K562 (cell line): ENCODE measurements at regions not wholly inside any gene's neighbourhood (a gene's known extent, or its start where the extent isn't known, plus 50 kb on each side); places are given as distances from the start of the nearest gene placed in this dataset.

Source experiments
- ATAC-seq: fragments of 200-7000 bp; cut with Tn5 transposase; 3 replicates; pipeline ENCODE4 v1.9.1; 2020; ENCODE audit warnings: moderate library complexity
- BruUV-seq: library from RNA; stranded (reverse); fragments of 400-500 nt; replicated peaks from 2 replicates; lab custom pipeline; 2021; lab: Mats Ljungman, UMichigan
- CTCF ChIA-PET: fragments of 300-600 bp; formaldehyde crosslinking; extraction: SDS; loops from one replicate; lab custom pipeline; 2021; ENCODE audit warnings: low intra/inter-chr PET ratio; lab: Yijun Ruan, JAX
- POLR2A ChIA-PET: fragments of 300-600, 350-650 bp; sonication (Branson Sonifier 250); formaldehyde crosslinking; extraction: SDS; loops from one replicate; lab custom pipeline; 2021; ENCODE audit warnings: antibody characterized with exemption, inconsistent platforms; lab: Yijun Ruan, JAX
- DNase-seq, 4 experiments: peaks; one replicate each; pipeline versions ENCODE4 v3.0.0 to v3.0.0-alpha.2; 2011 to 2018; ENCODE audit warnings: low spot score in 3 of 4, mixed read lengths in 3 of 4; ENCODE audit errors: extremely low read depth in 1 of 4
- FAIRE-seq: peaks from 2 replicates; lab custom pipeline; 2011; peaks lifted over from hg19 to GRCh38; lab: Jason Lieb, UNC
- H2AFZ ChIP-seq: 2 replicates; pipeline ENCODE4 v1.6.0; 2011; ENCODE audit warnings: low read depth, low read length, control low read depth, inconsistent platforms
- H3K27ac ChIP-seq: fragments of 200-600 bp; 3 replicates; pipeline ENCODE4 v1.8.0; 2011; ENCODE audit warnings: low read depth, mild to moderate bottlenecking, control low read depth, inconsistent platforms, low read length, moderate library complexity, mixed read lengths; ENCODE audit errors: extremely low read depth
- H3K27me3 ChIP-seq, 2 experiments: fragments of 300-600 bp in 1 of 2; 2 replicates in 1 of 2; 3 replicates in 1 of 2; pipeline versions ENCODE4 v1.6.0 to v1.8.0; 2011; ENCODE audit warnings: inconsistent platforms in 2 of 2, low read length in 2 of 2, mild to moderate bottlenecking in 1 of 2, mixed read lengths in 1 of 2, moderate library complexity in 1 of 2; ENCODE audit not compliant: control insufficient read depth in 2 of 2, insufficient read depth in 2 of 2
- H3K36me3 ChIP-seq: fragments of 300-600 bp; 3 replicates; pipeline ENCODE4 v1.8.0; 2011; ENCODE audit warnings: mild to moderate bottlenecking, low read length, inconsistent platforms; ENCODE audit not compliant: control insufficient read depth, insufficient read depth
- H3K4me1 ChIP-seq, 2 experiments: fragments of 200-600 bp in 1 of 2; replicated peaks in 1 of 2; 2 replicates in 1 of 2; 3 replicates in 1 of 2; pipeline versions ENCODE4 v1.5.1 to v1.8.0; 2011; ENCODE audit warnings: inconsistent platforms in 2 of 2, low read length in 2 of 2, mild to moderate bottlenecking in 1 of 2, mixed read lengths in 1 of 2, moderate library complexity in 1 of 2; ENCODE audit not compliant: control insufficient read depth in 2 of 2, insufficient read depth in 2 of 2
- H3K4me2 ChIP-seq: 2 replicates; pipeline ENCODE4 v1.6.1; 2011; ENCODE audit warnings: low read length, control low read depth, inconsistent platforms, mixed read lengths; ENCODE audit not compliant: insufficient read depth
- H3K4me3 ChIP-seq: fragments of 200-600 bp; sonication (generic), shearing (Covaris generic); 2 replicates; pipeline ENCODE4 v1.5.1; 2016; ENCODE audit warnings: control low read depth, inconsistent platforms
- H3K79me2 ChIP-seq: fragments of 200-600 bp; 3 replicates; pipeline ENCODE4 v1.8.0; 2011; ENCODE audit warnings: low read length, inconsistent platforms; ENCODE audit not compliant: control insufficient read depth, insufficient read depth
- H3K9ac ChIP-seq, 2 experiments: 2 replicates each; pipeline versions ENCODE4 v1.6.0 to v1.6.1; 2011; ENCODE audit warnings: low read depth in 2 of 2, low read length in 2 of 2, control low read depth in 1 of 2, inconsistent platforms in 1 of 2, mild to moderate bottlenecking in 1 of 2, mixed read lengths in 1 of 2; ENCODE audit not compliant: insufficient read depth in 1 of 2
- H3K9me1 ChIP-seq: one replicate; pipeline ENCODE4 v1.6.0; 2011; ENCODE audit warnings: inconsistent platforms, mild to moderate bottlenecking, low read length, moderate library complexity; ENCODE audit not compliant: control insufficient read depth, insufficient read depth
- H3K9me3 ChIP-seq: replicated peaks from 2 replicates; pipeline ENCODE4 v1.5.1; 2011; ENCODE audit warnings: low read depth, low read length, inconsistent platforms; ENCODE audit not compliant: control insufficient read depth, insufficient read depth
- H4K20me1 ChIP-seq: replicated peaks from 2 replicates; pipeline ENCODE4 v1.6.1; 2011; ENCODE audit warnings: low read length, inconsistent platforms, mixed read lengths; ENCODE audit not compliant: control insufficient read depth, insufficient read depth
- ARNT ChIP-seq, 2 experiments: fragments of 450-650 bp; IDR thresholded peaks; 2 replicates each; pipeline ENCODE4 v1.6.1; 2016; ENCODE audit warnings: mild to moderate bottlenecking in 1 of 2
- CCNT2 ChIP-seq: IDR thresholded peaks from 2 replicates; pipeline ENCODE4 v1.6.1; 2011; ENCODE audit warnings: borderline replicate concordance, low read depth, mild to moderate bottlenecking, moderate library complexity, mixed read lengths, low read length; ENCODE audit not compliant: insufficient read length; ENCODE audit errors: extremely low read depth
- CEBPG ChIP-seq, 3 experiments: fragments of 200-800 bp in 1 of 3; sonication (Bioruptor generic) in 1 of 3; sonication (generic) in 1 of 3; formaldehyde crosslinking in 1 of 3; IDR thresholded peaks in 2 of 3; conservative IDR thresholded peaks in 1 of 3; 2 replicates each; pipeline versions ENCODE4 v1.6.1 to v1.8.0; 2016 to 2022; ENCODE audit warnings: missing compliant biosample characterization in 2 of 3, missing genetic modification characterization in 2 of 3, mild to moderate bottlenecking in 1 of 3, missing genetic modification reagents in 1 of 3
- CSDE1 ChIP-seq, 2 experiments: fragments of 450-650 bp; IDR thresholded peaks; 2 replicates each; pipeline ENCODE4 v1.6.1; 2016; ENCODE audit warnings: mild to moderate bottlenecking in 1 of 2
- E4F1 ChIP-seq: fragments of 250-450 bp; sonication (Bioruptor Pico); IDR thresholded peaks from 2 replicates; pipeline ENCODE4 v1.5.0; 2021; ENCODE audit warnings: mild to moderate bottlenecking, borderline replicate concordance
- HEY1 ChIP-seq: fragments of 250-450 bp; sonication (Bioruptor Pico); IDR thresholded peaks from 2 replicates; pipeline ENCODE4 v1.5.0; 2020; ENCODE audit warnings: mild to moderate bottlenecking, moderate library complexity, borderline replicate concordance
- PHF21A ChIP-seq: fragments of 450-650 bp; IDR thresholded peaks from 2 replicates; pipeline ENCODE4 v1.6.1; 2017; ENCODE audit warnings: low read depth, borderline replicate concordance
- ZNF121 ChIP-seq: sonication (generic); formaldehyde crosslinking; conservative IDR thresholded peaks from 2 replicates; pipeline ENCODE4 v1.8.0; 2022; ENCODE audit warnings: missing genetic modification reagents
- ZNF24 ChIP-seq: fragments of 450-650 bp; IDR thresholded peaks from 2 replicates; pipeline ENCODE4 v1.6.1; 2016
- ZNF282 ChIP-seq: sonication (generic); formaldehyde crosslinking; IDR thresholded peaks from 2 replicates; pipeline ENCODE4 v1.8.1; 2023; ENCODE audit warnings: missing genetic modification reagents
- WGBS: fragments of 100-300 bp; shearing (Covaris generic); methylation state at CpG from one replicate; pipeline ENCODE4 v1.1.6; 2016; ENCODE audit warnings: low coverage, mixed read lengths; ENCODE audit not compliant: insufficient coverage; ENCODE audit errors: missing lambda C conversion rate; 5-methylcytosine and 5-hydroxymethylcytosine counted together
- in situ Hi-C: fragments of 300-500 bp; cut with MboI; formaldehyde crosslinking; loops from 4 replicates; pipeline ENCODE4 v1.15.0; 2018; ENCODE audit warnings: inconsistent platforms, mixed read lengths
- intact Hi-C: fragments of 100-400 bp; cut with micrococcal nuclease; formaldehyde crosslinking; loops from 2 replicates; pipeline ENCODE4 v1.14.2; 2022

- POLR2A ChIA-PET, result no interaction called here
- TF ChIP-seq ARNT (IDR thresholded peaks at IDR 0.05) (no peak), HEY1 (no peak), CSDE1 (IDR thresholded peaks at IDR 0.05) (no peak), CEBPG (CRISPR knock-in tag; IDR thresholded peaks at IDR 0.05) (no peak), CEBPG (tag; conservative IDR thresholded peaks at IDR 0.05 in 1 of 2, IDR thresholded peaks at IDR 0.05 in 1 of 2) (no peak), ZNF24 (no peak), E4F1 (no peak), PHF21A (no peak), ZNF282 (CRISPR knock-in tag) (no peak), ZNF121 (CRISPR knock-in tag) (no peak), CCNT2 (no peak)
- Histone ChIP-seq H3K27ac (no peak overlapping the region), H3K27me3 (no peaks in the 10 kb centered on the region), H3K79me2 (no peaks in the 10 kb centered on the region), H3K9me3 (no peaks in the 10 kb centered on the region), H3K9ac (no peak overlapping the region), H3K9me1 (no peaks in the 10 kb centered on the region), H2AFZ (no peak overlapping the region), H3K4me1 (no peaks in the 10 kb centered on the region), H3K4me2 (no peak overlapping the region), H3K4me3 (no peak overlapping the region), H4K20me1 (no peaks in the 10 kb centered on the region), H3K36me3 (no peaks in the 10 kb centered on the region)
- DNase-seq, result no peak
- BruUV-seq, result no TSS peak
- in situ Hi-C loops, result no loop called here
- no peak for ATAC-seq
- CTCF ChIA-PET, result no interaction called here
- intact Hi-C loops, result no loop called here
- FAIRE-seq, result no peak
- 0% methylated on average over 1 of the region's 1 CpG for WGBS
These were observed 217.2 kb downstream of the NFKBIZ start for GRCh38 chr3:102066470-102066869.
